GM21526 (cell line): ENCODE measurements at regions not wholly inside any gene's neighbourhood (a gene's known extent, or its start where the extent isn't known, plus 50 kb on each side); places are given as distances from the start of the nearest gene placed in this dataset.

ENCODE experiments used
- ATAC-seq: cut with Tn5 transposase; IDR thresholded peaks from one replicate; pipeline ENCODE4 v1.9.1; 2021; ENCODE audit warnings: moderate library complexity; ENCODE audit not compliant: unreplicated experiment, low FRiP score

DNA sequence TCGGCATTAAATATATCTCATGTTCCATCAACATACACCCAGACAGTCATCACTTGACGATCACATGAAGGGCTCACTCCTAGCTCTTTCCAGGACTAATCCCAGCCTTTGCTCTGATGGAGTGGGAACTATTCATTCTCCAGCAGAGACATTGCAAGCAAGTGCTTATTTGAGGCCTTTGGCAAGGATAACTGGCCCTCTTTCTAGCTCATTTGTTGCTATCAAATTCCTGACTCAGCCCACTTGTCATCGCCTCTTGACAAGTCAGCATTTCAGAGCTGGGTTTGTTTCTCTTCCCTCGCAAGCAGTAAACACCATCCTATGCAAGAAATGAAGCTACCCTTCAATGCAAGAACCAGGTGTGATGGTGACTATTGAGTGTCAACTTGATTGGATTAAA, 1165.7 kb upstream of the AUTS2 start:
- no peak for ATAC-seq

GRCh38 chr7:68433462-68434070, 1164.7 kb upstream of the AUTS2 start:
- no peak for ATAC-seq

- no peak for ATAC-seq
These were observed 1163.4 kb upstream of the AUTS2 start for GRCh38 chr7:68434857-68435256.

GRCh38 chr7:68438016-68438415, 1160.3 kb upstream of the AUTS2 start:
- no peak for ATAC-seq

GRCh38 chr7:68438811-68439210, 1159.5 kb upstream of the AUTS2 start:
- ATAC-seq, result no peak

DNA sequence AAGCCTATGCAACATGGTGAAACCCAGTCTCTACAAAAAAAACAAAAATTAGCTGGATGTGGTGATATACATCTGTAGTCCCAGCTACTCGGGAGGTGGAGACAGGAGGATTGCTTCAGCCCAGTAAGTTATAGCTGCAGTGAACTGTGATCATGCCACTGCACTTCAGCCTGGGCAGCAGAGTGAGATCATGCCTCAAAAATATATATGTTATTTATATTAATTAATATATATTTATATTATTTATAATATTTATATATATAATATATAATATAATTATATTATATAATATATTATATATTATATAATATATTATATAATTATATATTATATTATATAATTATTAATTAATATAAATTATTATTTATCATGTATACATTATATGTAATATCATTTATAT, 1158.4 kb upstream of the AUTS2 start:
- no peak for ATAC-seq

DNA sequence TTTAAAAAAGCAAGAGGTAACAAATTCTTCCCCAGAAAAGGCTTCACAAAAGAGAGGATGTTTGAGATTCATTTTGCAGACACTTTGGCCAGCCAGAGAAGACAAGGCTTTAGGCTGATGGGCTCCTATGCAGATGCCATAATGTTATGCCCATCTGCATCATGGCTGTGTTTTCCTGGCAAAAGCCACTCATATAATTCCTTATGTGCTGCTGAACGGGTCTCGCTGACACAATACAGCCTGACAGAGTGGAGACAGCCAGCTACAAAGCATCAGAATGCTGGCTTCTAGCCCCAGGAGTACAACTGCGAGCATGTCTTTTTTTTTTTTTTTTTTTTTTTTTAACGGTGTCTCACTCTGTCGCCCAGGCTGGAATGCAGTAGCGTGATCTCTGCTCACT, 1157.4 kb upstream of the AUTS2 start:
- no peak for ATAC-seq

- ATAC-seq, result no peak
These were observed 1156.6 kb upstream of the AUTS2 start for GRCh38 chr7:68441645-68442044.

DNA sequence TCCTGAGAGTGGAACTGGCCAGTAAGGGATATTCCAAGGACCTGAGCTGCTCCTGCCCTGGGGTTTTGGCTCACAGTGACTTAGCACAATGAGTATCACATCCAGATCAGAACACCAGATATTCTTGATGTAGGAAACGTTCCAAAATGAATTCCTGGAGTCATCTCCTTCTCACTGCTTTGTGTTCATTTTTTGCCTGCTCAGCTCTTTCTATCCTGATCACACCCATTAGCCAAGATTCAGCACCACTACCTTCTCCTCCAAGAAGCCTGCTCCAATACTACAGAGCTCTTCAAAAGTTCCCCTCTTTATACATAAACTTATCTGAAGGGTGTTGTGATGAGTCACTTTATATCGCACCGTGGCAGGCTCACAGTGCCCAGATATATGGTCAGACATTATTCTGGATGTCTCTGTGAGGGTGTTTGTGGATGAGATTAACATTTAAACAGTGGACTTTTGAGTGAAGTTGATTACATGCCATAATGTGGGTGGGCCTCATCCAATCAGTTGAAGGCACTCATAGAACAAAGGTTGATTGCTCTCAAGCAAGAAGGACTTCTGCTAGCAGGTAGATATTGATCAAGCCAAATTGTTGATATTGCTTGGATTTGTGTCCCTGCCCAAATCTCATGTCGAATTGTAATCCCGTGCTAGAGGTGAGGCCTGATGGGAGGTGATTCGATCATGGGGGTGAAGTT, 1155.2 kb upstream of the AUTS2 start:
- no peak for ATAC-seq

- no peak for ATAC-seq
These were observed 1154.2 kb upstream of the AUTS2 start for GRCh38 chr7:68444042-68444441.

- ATAC-seq, result no peak
These were observed 1153.3 kb upstream of the AUTS2 start for GRCh38 chr7:68444956-68445355.

- no peak for ATAC-seq
These were observed 1152.1 kb upstream of the AUTS2 start for GRCh38 chr7:68446183-68446582.

DNA sequence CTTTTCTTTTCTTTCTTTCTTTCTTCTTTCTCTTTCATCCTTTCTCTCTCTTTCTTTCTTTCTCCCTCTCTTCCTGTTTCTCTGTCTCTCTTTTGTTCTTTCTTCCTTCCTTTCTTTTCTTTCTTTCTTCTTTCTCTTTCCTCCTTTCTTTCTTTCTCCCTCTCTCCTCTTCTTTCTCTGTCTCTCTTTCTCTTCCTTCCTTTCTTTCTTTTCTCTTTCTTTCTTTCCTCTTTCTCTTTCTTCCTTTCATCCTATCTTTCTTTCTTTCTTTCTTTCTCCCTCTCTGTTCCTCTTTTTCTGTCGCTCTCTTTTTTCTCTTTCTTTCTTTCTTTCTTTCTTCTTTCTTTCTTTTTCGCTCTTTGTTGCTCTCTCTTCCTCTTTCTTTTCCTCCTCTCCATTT, 1149.2 kb upstream of the AUTS2 start:
- ATAC-seq, result no peak

DNA sequence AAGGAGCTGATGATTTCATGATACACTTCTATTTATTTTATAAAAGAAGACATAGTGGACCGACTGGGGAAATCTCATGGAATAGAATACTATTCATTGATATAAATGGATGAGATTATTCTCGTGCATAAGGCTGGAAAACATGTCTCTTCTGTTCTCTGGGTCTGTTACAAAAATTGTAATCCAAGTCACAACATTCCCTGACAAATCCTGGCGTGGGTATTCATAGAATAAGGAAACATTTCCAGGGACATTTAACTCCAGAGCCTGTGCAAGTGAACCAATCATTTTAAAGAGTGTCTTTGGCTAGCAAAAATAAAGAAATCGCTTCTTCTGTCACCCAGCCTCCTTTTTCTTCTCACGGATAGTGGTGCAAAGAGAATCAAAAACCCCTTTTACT, 1148.5 kb upstream of the AUTS2 start:
- ATAC-seq, result no peak

GRCh38 chr7:68454931-68455330, 1143.3 kb upstream of the AUTS2 start:
- ATAC-seq, result no peak

DNA sequence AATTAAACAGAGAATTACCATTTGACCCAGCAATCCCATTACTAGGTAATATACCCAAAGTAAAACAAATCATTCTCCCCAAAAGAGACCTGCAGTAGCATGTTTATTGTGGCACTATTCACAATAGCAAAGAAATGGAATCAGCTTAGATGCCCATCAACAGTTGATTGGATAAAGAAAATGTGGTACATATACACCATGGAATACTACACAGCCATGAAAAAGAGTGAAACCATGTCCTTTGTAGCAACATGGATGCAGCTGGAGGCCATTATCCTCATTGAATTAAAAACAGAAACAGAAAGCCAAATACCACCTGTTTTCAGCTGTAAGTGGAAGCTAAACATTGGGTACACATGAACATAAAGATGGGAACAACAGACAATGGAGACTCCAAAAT, 1141.8 kb upstream of the AUTS2 start:
- no peak for ATAC-seq

DNA sequence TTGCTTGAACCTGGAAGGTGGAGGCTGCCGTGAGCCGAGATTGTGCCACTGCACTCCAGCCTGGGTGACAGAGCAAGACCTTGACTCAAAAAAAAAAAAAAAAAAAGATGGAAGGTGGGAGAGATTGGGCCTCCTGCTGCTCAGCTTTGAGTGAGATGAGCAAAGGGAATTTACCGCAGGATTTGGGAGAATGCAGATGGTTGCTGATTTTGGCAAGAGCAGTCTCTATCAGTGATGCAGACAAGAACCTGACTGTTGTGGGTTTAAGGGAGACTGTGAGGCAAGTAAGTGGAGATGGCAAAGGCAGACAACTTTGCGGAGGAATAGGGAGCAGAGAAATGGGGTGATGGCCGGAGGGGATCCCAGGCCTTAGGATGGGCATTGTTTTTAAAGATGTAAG, 1140.8 kb upstream of the AUTS2 start:
- no peak for ATAC-seq

DNA sequence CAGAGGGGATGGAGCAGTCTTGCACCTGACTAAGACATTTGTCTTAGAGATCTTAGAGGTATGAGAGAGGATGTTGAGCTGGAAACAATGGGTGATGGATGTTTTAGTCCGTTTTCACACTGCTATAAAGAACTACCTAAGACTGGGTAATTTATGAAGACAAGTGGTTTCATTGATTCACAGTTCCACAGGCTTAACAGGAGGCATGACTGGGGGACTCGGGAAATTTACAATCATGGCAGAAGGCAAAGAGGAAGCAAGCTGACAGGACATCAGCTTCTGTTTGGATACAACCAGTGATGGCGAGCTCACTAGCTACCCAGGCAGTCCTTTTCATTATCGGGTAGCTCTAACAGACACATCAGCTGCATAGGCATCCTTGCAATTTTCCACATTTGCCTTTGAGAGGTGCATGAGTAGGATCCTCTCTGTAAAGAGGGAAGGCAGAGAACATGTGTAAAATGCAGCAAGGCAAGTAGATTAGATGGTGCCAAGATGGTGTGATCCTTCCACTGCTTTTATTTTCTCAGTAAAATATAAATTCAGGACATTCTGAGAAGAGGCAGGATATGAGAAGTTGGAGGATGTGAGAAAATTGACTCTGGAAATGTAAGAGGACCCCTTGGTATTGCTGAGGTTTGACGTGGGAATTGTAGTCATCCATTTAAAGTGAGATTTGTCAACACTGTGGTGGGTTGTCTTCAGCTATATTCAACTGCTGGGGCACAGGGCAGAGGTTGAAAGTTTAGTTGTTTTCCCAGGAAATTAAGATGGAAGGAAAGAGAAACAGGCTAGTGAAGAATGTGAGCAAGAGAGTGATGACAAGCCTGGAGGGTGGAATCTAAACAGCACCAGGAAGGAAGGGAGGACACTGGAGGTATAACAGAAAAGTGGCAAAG, 1140.0 kb upstream of the AUTS2 start:
- ATAC-seq, result no peak

- no peak for ATAC-seq
These were observed 1136.8 kb upstream of the AUTS2 start for GRCh38 chr7:68461430-68461829.

DNA sequence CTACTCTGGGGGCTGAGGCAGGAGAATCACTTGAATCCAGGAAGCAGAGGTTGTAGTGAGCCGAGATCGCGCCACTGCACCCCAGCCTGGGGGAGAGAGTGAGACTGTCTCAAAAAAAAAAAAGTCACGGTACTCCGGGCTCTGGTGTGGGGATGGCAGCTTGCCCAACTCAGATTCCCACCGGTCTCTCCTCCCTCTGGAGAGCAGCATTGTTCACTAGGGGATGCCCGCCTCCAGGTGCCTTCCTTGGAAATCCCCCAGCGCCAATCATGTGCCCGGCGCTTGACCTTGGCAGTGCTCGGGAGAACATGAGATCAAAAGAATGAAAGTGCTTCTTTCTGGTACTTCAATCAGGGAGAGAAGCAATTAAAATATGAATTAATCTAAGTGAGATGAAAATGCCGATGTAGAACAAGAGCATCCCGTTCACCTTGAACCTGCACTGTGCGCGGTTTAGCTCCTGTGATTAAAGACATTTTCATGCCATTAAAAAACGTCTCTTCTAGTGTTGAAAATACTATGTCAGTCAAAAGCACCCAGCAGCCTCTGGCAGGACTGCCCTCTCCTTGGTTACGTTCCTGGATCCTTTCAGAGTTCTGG, 1127.3 kb upstream of the AUTS2 start:
- ATAC-seq, result no peak

DNA sequence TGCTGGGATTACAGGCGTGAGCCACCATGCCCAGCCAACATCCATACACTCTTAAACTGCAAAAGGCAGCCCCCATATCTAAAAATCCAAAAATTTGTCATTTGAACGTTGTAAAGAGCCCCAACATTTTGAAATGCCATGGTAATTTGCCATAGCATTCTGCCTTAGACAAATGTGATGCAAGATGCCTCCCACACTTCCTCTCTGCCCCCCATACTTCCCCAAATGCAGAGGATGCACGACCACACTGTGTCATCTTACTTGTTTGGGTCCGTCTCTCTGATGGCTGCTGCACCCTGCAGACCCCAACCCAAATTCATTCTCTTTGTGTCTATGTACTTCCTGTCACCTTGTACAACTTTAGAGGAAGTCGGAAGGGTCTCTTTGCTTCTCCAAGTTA, 1125.6 kb upstream of the AUTS2 start:
- no peak for ATAC-seq
